OCI-LY1 (cell line): ENCODE measurements at regions not wholly inside any gene's neighbourhood (a gene's known extent, or its start where the extent isn't known, plus 50 kb on each side); places are given as distances from the start of the nearest gene placed in this dataset.

Source experiments
- CTCF ChIP-seq: fragments of 200-600 bp; sonication (generic), shearing (Covaris generic); IDR thresholded peaks from 2 replicates; pipeline ENCODE4 v1.5.1; 2017; ENCODE audit warnings: mild to moderate bottlenecking, antibody characterized with exemption, low read length, moderate library complexity, mixed read lengths
- EZH2 ChIP-seq: fragments of 200-600 bp; sonication (generic), shearing (Covaris generic); IDR thresholded peaks from 2 replicates; pipeline ENCODE4 v1.8.0; 2017; ENCODE audit warnings: borderline replicate concordance, mixed run types, mild to moderate bottlenecking, antibody characterized with exemption, low read length, moderate library complexity, mixed read lengths

DNA sequence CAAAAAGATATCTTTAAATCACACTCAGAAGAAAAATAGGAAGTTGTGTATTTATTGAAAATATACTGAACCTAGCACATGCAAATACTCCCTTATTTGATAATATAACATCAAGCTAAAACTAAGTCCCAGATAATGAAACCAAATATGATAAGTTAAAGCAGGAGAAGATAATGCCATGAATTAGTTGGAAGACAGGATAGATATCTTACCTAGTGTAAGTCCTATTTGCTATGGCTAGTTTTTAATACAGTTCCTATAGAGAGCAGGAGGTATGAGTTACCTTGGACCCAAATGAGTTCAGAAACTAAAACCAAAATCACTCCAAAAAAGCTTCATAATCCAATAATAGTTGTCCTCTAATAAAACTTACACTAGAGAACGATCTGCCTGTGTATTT is 1407.1 kb upstream of the MIR17HG start:
- no peak for TF ChIP-seq CTCF
- TF ChIP-seq EZH2: no peak
